Brain microvascular endothelial cell (primary cell): ENCODE measurements at regions not wholly inside any gene's neighbourhood (a gene's known extent, or its start where the extent isn't known, plus 50 kb on each side); places are given as distances from the start of the nearest gene placed in this dataset.

ENCODE experiments used
- DNase-seq: peaks from one replicate; pipeline ENCODE4 v3.0.0-alpha.2; 2020
- H3K27ac ChIP-seq: fragments of 250-450 bp; sonication (Bioruptor Pico); 2 replicates; pipeline ENCODE4 v1.5.1; 2020; ENCODE audit warnings: mild to moderate bottlenecking, moderate library complexity
- H3K27me3 ChIP-seq: fragments of 250-450 bp; sonication (Bioruptor Pico); replicated peaks from 2 replicates; pipeline ENCODE4 v1.5.1; 2020; ENCODE audit warnings: mild to moderate bottlenecking
- H3K36me3 ChIP-seq: fragments of 250-450 bp; sonication (Bioruptor Pico); replicated peaks from 2 replicates; pipeline ENCODE4 v1.5.1; 2020; ENCODE audit warnings: mild to moderate bottlenecking
- H3K4me3 ChIP-seq: 2 replicates; pipeline ENCODE4 v1.5.1; 2011; ENCODE audit warnings: low read depth, mild to moderate bottlenecking, control low read depth, low read length, moderate library complexity
- in situ Hi-C: cut with HindIII; loops from 2 replicates; pipeline ENCODE4 v1.10.0; 2017; ENCODE audit warnings: low sequenced_read_pairs, low pct_ligation_motif_present
- TF ChIP-seq, protein P1 (sequence below): IDR thresholded peaks from 2 replicates; pipeline ENCODE4 v1.5.1; 2011; ENCODE audit warnings: low read depth, mild to moderate bottlenecking, moderate library complexity, low read length, control low read depth, inconsistent platforms; ENCODE audit errors: missing control alignments

DNA sequence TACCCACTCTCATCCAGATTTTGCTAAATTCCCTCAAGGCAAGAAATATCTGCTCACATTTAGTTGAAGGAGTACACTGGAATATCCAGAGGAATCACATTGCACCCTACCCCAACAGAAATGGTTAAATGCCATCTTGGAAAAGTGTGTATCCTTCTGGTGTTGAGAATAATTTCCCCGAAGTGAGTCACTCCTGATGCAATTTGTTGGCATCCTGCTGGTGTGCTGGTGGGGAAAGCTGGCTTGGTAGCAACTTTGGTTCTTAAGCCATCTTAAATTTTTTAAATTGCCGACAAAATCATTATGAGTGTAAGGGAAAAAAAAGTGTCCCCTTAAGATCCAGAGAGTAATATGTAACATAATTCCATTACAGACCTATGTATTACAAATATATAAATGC lies 337.3 kb upstream of the DACH1 start:
- H3K36me3 ChIP-seq = no peaks in the 10 kb centered on the region
- in situ Hi-C loops = no loop called here
- H3K4me3 ChIP-seq = no peak overlapping the region
- H3K27ac ChIP-seq = no peak overlapping the region
- TF ChIP-seq, protein P1, sequence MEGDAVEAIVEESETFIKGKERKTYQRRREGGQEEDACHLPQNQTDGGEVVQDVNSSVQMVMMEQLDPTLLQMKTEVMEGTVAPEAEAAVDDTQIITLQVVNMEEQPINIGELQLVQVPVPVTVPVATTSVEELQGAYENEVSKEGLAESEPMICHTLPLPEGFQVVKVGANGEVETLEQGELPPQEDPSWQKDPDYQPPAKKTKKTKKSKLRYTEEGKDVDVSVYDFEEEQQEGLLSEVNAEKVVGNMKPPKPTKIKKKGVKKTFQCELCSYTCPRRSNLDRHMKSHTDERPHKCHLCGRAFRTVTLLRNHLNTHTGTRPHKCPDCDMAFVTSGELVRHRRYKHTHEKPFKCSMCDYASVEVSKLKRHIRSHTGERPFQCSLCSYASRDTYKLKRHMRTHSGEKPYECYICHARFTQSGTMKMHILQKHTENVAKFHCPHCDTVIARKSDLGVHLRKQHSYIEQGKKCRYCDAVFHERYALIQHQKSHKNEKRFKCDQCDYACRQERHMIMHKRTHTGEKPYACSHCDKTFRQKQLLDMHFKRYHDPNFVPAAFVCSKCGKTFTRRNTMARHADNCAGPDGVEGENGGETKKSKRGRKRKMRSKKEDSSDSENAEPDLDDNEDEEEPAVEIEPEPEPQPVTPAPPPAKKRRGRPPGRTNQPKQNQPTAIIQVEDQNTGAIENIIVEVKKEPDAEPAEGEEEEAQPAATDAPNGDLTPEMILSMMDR = no peak
- H3K27me3 ChIP-seq = no peaks in the 10 kb centered on the region
- peak; percentile 20 for DNase-seq

DNA sequence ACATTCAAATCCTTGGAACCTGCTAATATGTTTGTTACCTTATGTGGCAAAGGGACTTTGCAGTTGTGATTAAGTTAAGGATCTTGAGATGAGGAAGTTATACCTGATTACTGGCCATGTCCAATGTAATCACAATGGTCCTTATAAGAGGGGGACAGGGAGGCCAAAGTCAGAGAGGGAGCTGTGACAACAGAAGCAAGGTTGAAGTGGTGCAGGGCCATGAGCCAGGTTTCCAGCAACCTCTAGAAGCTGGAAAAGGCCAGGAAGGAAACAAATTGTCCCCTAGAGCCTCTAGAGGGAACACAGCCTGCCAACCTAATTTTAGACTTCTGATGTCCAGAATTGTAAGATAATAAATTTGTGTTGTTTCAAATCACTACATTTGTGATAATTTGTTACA lies 334.7 kb upstream of the DACH1 start:
- Histone ChIP-seq H3K27ac (no peak overlapping the region), H3K36me3 (no peaks in the 10 kb centered on the region), H3K4me3 (no peak overlapping the region), H3K27me3 (no peaks in the 10 kb centered on the region)
- TF ChIP-seq, protein P1 = no peak
- in situ Hi-C loops = no loop called here
- DNase-seq = no peak

DNA sequence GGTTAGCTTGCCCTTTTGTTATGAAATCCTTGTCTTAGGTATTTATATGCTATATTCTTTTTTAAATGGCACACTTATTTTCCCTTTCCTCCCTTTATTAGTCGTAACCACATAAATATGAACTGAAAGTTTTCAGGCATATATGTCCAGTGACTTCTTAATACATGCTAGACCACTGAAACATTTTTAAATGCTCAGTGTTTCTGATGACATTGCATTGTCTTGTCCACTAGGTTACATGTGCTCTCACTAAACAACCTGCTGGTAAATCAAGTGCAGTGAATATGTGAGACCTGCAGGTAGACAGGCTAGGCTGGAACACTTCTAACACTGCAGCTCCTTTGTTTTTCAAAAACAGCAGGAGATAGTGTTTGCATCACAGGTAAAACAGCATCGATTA lies 332.6 kb upstream of the DACH1 start:
- Histone ChIP-seq H3K27me3 (no peaks in the 10 kb centered on the region), H3K27ac (no peak overlapping the region), H3K4me3 (no peak overlapping the region), H3K36me3 (no peaks in the 10 kb centered on the region)
- TF ChIP-seq, protein P1 = no peak
- in situ Hi-C loops = no loop called here
- no peak for DNase-seq

DNA sequence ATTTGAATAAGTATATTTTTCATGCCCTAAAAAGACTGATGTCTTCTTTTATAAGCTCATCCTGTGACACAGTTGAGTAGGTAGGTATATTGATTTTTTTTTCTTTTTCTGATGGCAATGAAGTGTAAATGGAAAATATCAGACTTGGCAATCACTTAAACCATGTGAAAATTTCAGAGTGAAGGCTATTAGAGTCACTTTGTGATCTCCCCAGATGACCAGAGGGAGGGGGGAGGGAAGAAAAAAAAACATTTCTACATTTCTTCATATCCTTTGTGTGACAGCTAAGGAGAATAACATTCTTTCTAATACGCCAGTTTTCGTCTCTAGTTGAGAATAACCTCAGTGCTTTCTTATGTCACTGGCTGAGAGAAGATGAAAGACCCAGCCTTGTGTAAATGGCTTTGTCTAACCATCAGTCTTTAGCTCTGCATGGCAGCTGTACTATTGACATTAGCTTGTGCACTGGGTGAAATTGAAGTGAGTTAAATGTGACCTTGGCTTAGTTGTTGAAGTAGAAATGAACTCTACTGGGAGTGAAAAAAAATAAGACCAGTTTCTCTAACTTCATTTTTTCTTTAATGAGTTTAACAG lies 332.1 kb upstream of the DACH1 start:
- no peak for DNase-seq
- H3K27ac ChIP-seq = no peak overlapping the region
- no peaks in the 10 kb centered on the region for H3K27me3 ChIP-seq
- TF ChIP-seq, protein P1 = no peak
- in situ Hi-C loops = no loop called here
- no peak overlapping the region for H3K4me3 ChIP-seq
- H3K36me3 ChIP-seq = no peaks in the 10 kb centered on the region

DNA sequence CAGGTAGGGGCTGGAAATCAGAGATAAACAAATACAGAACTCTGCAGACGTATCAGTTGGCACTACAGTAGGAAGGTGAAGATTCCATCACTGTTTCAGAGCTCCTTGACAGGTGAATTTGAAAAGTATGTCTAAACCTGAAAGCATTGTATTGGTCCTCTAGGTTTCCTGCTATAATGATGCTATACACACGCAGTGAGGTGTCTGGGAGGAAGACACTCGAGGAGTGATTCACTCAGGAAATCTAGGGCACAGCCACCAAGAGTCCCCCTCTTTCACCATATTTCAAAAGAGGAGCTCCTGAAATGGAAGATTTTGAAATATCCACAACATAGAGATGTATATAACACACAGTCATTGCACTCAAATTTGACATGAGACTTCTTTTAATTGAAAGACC lies 331.0 kb upstream of the DACH1 start:
- TF ChIP-seq, protein P1 = no peak
- no peaks in the 10 kb centered on the region for H3K36me3 ChIP-seq
- no peak overlapping the region for H3K27ac ChIP-seq
- H3K4me3 ChIP-seq = no peak overlapping the region
- DNase-seq = no peak
- in situ Hi-C loops = no loop called here
- no peaks in the 10 kb centered on the region for H3K27me3 ChIP-seq

DNA sequence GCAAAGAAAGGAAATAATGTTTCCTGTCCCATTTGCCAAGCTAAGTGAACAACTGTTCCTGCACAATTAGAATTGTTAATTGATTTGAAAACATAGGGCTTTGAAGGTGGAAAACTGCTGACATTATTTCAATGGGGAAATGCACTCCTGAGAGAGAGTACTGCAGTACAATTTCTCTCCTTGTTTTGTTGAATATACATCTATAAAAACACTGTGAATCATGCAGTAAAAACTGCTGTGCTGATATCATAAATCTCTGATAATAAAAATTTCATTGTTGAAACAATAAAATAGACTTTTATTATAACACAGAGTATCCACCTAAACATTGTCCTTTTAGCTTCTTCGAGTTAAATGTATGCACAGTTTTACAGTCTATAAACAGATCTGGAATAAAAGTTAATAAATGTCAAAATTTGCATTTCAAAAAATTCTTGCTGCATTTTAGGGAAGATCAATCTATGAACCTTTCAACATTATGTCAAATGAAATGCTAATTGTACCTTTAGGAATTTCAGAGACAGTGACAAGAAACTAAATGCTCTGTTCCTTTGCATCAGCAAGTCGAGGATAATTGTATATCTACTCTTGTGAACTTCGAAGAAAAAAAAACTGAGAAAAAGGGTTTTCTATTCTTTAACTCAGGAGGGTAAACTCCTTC lies 328.2 kb upstream of the DACH1 start:
- in situ Hi-C loops = no loop called here
- H3K36me3 ChIP-seq = no peaks in the 10 kb centered on the region
- TF ChIP-seq, protein P1 = no peak
- no peaks in the 10 kb centered on the region for H3K27me3 ChIP-seq
- H3K27ac ChIP-seq = no peak overlapping the region
- DNase-seq = no peak
- H3K4me3 ChIP-seq = no peak overlapping the region
